ENCODE measurements at regions not wholly inside any gene's neighbourhood (a gene's known extent, or its start where the extent isn't known, plus 50 kb on each side); places are given as distances from the start of the nearest gene placed in this dataset.

DNA sequence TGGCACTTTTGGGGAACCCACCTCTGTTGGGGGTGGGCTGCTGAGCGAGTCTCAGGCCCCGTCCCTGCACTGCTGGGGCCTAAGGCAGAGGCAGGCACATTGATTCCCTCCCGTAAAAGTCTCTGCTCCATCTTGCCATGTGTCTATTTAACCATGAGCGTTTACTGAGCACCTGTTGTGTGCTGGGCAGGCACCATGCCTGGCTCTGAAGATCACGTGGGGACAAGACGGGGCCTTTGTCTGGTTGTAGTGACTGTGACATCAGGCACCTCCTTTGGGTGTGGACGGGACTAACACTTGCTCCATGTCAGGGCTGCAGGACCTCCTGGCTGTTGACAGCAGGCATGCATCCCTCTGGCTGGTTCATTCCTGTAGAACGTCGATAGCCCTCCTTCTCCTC is 204.7 kb upstream of the CIBAR2 start:
- TF ChIP-seq, protein P1, sequence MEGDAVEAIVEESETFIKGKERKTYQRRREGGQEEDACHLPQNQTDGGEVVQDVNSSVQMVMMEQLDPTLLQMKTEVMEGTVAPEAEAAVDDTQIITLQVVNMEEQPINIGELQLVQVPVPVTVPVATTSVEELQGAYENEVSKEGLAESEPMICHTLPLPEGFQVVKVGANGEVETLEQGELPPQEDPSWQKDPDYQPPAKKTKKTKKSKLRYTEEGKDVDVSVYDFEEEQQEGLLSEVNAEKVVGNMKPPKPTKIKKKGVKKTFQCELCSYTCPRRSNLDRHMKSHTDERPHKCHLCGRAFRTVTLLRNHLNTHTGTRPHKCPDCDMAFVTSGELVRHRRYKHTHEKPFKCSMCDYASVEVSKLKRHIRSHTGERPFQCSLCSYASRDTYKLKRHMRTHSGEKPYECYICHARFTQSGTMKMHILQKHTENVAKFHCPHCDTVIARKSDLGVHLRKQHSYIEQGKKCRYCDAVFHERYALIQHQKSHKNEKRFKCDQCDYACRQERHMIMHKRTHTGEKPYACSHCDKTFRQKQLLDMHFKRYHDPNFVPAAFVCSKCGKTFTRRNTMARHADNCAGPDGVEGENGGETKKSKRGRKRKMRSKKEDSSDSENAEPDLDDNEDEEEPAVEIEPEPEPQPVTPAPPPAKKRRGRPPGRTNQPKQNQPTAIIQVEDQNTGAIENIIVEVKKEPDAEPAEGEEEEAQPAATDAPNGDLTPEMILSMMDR (IDR thresholded peaks at IDR 0.05 in 4 of 5, conservative IDR thresholded peaks at IDR 0.05 in 1 of 5), result no peak
- TF ChIP-seq POLR2A (IDR thresholded peaks at IDR 0.05), result no peak
